Endothelial cell of umbilical vein (primary cell): ENCODE measurements at regions not wholly inside any gene's neighbourhood (a gene's known extent, or its start where the extent isn't known, plus 50 kb on each side); places are given as distances from the start of the nearest gene placed in this dataset.

ENCODE experiments used
- BruUV-seq: library from RNA; stranded (reverse); fragments of 400-500 nt; replicated peaks from 2 replicates; lab custom pipeline; 2021; lab: Mats Ljungman, UMichigan
- CTCF ChIA-PET: fragments of 300-600, 350-600 bp; sonication (Branson Sonifier 250); formaldehyde crosslinking; loops from one replicate; lab custom pipeline; 2021; ENCODE audit warnings: antibody characterized with exemption, inconsistent platforms; lab: Charles Lee
- POLR2A ChIA-PET: fragments of 300-600, 350-600 bp; sonication (Branson Sonifier 250); formaldehyde crosslinking; loops from one replicate; lab custom pipeline; 2021; ENCODE audit warnings: antibody characterized with exemption, inconsistent platforms; lab: Charles Lee
- DNase-seq: peaks from one replicate; pipeline ENCODE4 v3.0.0-alpha.2; 2011; ENCODE audit warnings: low read depth, low spot score
- FAIRE-seq: peaks from 2 replicates; lab custom pipeline; 2011; peaks lifted over from hg19 to GRCh38; lab: Jason Lieb, UNC
- H2AFZ ChIP-seq: 2 replicates; pipeline ENCODE4 v1.6.0; 2012; ENCODE audit warnings: low read depth, low read length, control low read depth, inconsistent platforms
- H3K27ac ChIP-seq: 2 replicates; pipeline ENCODE4 v1.5.1; 2011; ENCODE audit warnings: low read depth, mild to moderate bottlenecking, control low read depth, low read length, moderate library complexity; ENCODE audit not compliant: insufficient read depth
- H3K27me3 ChIP-seq, 2 experiments: 2 replicates each; pipeline versions ENCODE4 v1.6.0 to v1.6.1; 2011; ENCODE audit warnings: low read length in 2 of 2, mixed read lengths in 1 of 2; ENCODE audit not compliant: control insufficient read depth in 2 of 2, insufficient read depth in 2 of 2
- H3K36me3 ChIP-seq, 2 experiments: 2 replicates in 1 of 2; 3 replicates in 1 of 2; pipeline ENCODE4 v1.5.1; 2011; ENCODE audit warnings: low read length in 2 of 2, mild to moderate bottlenecking in 1 of 2, moderate library complexity in 1 of 2; ENCODE audit not compliant: control insufficient read depth in 2 of 2, insufficient read depth in 2 of 2; ENCODE audit errors: extremely low read depth in 1 of 2
- H3K4me1 ChIP-seq: 3 replicates; pipeline ENCODE4 v1.5.1; 2011; ENCODE audit warnings: mild to moderate bottlenecking, low read length; ENCODE audit not compliant: control insufficient read depth, insufficient read depth; ENCODE audit errors: extremely low read depth
- H3K4me2 ChIP-seq: 2 replicates; pipeline ENCODE4 v1.6.1; 2011; ENCODE audit warnings: low read length, control low read depth, mixed read lengths; ENCODE audit not compliant: insufficient read depth
- H3K4me3 ChIP-seq, 3 experiments: fragments of 200-600 bp in 1 of 3; sonication (generic), shearing (Covaris generic) in 1 of 3; replicated peaks in 1 of 3; 2 replicates each; pipeline ENCODE4 v1.5.1; 2011 to 2016; ENCODE audit warnings: control low read depth in 3 of 3, low read length in 3 of 3, mild to moderate bottlenecking in 2 of 3, inconsistent platforms in 1 of 3, low read depth in 1 of 3, moderate library complexity in 1 of 3; ENCODE audit not compliant: insufficient read depth in 1 of 3
- H3K79me2 ChIP-seq: 2 replicates; pipeline ENCODE4 v1.6.0; 2012; ENCODE audit warnings: low read length, inconsistent platforms; ENCODE audit not compliant: control insufficient read depth, insufficient read depth
- H3K9ac ChIP-seq: replicated peaks from 2 replicates; pipeline ENCODE3; 2011; ENCODE audit warnings: low read length, control low read depth; ENCODE audit not compliant: insufficient read depth; ENCODE audit errors: extremely low read depth
- H3K9me1 ChIP-seq: replicated peaks from 3 replicates; pipeline ENCODE4 v1.6.0; 2011; ENCODE audit warnings: mild to moderate bottlenecking, low read length; ENCODE audit not compliant: control insufficient read depth, insufficient read depth; ENCODE audit errors: extremely low read depth
- H3K9me3 ChIP-seq: replicated peaks from 2 replicates; pipeline ENCODE4 v1.5.1; 2012; ENCODE audit warnings: low read length, inconsistent platforms; ENCODE audit not compliant: control insufficient read depth, insufficient read depth
- H4K20me1 ChIP-seq: replicated peaks from 2 replicates; pipeline ENCODE3; 2011; ENCODE audit warnings: mild to moderate bottlenecking, low read length; ENCODE audit not compliant: control insufficient read depth, insufficient read depth; ENCODE audit errors: extremely low read depth
- EZH2 ChIP-seq: IDR thresholded peaks from 2 replicates; pipeline ENCODE4 v1.6.1; 2012; ENCODE audit warnings: borderline replicate concordance, low read depth, mild to moderate bottlenecking, moderate library complexity, low read length, inconsistent platforms; ENCODE audit not compliant: severe bottlenecking
- FOS ChIP-seq: IDR thresholded peaks from 2 replicates; pipeline ENCODE4 v1.6.1; 2011; ENCODE audit warnings: mild to moderate bottlenecking, low read length, moderate library complexity, borderline replicate concordance; ENCODE audit not compliant: insufficient read depth
- GATA2 ChIP-seq: IDR thresholded peaks from 2 replicates; pipeline ENCODE4 v1.7.0; 2011; ENCODE audit warnings: low read depth, mild to moderate bottlenecking, moderate library complexity, mixed read lengths, low read length; ENCODE audit not compliant: insufficient read length, insufficient read depth
- JUN ChIP-seq: IDR thresholded peaks from 2 replicates; pipeline ENCODE4 v1.6.1; 2011; ENCODE audit warnings: borderline replicate concordance, low read depth; ENCODE audit not compliant: insufficient read length, insufficient read depth
- MYC ChIP-seq: IDR thresholded peaks from one replicate; pipeline ENCODE4 v1.6.1; 2011; ENCODE audit warnings: mild to moderate bottlenecking, low read depth, low read length
- POLR2A ChIP-seq: IDR thresholded peaks from 2 replicates; pipeline ENCODE4 v1.6.1; 2012; ENCODE audit warnings: low read depth, mild to moderate bottlenecking, control low read depth, low read length
- POLR2AphosphoS5 ChIP-seq: IDR thresholded peaks from 2 replicates; pipeline ENCODE4 v1.6.1; 2012; ENCODE audit warnings: low read depth, mild to moderate bottlenecking, control low read depth, low read length, moderate library complexity; ENCODE audit not compliant: insufficient read depth
- dilution Hi-C: fragments of 300-500 bp; cut with MboI; formaldehyde crosslinking; loops from one replicate; pipeline ENCODE4 v1.15.0; 2019; ENCODE audit warnings: low sequenced_read_pairs; ENCODE audit not compliant: extremely low pct_ligation_motif_present
- intact Hi-C: fragments of 100-400 bp; cut with micrococcal nuclease; formaldehyde crosslinking; loops from one replicate; pipeline ENCODE4 v1.10.0; 2022
- TF ChIP-seq, protein P1 (sequence below), 2 donors: IDR thresholded peaks; 1 replicate in 1 of 2; 2 replicates in 1 of 2; pipeline ENCODE4 v1.5.1; 2011; ENCODE audit warnings: low read length in 2 of 2, mild to moderate bottlenecking in 2 of 2, moderate library complexity in 2 of 2, control low read depth in 1 of 2, inconsistent platforms in 1 of 2, low read depth in 1 of 2; ENCODE audit not compliant: insufficient read depth in 1 of 2; ENCODE audit errors: extremely low read depth in 1 of 2
- TF ChIP-seq, protein P2 (sequence below): IDR thresholded peaks from 2 replicates; pipeline ENCODE4 v1.6.1; 2011; ENCODE audit not compliant: insufficient read depth, insufficient read length

DNA sequence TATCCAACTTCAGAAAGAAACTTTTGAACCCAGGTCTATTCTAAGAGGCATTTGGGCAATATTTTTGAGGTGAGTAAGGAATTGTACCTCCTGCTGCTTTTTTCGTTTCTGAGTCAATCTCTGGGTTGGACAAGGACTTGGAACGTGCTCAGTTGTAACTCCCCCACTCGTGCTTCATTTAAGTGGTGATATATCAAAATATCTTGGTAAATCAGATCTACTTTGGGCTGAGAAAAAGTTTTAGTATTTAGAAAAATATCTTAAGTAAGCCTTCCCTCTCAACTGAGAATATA lies 728.9 kb downstream of the EFNB2 start:
- dilution Hi-C loops = no loop called here
- FAIRE-seq = no peak
- H3K4me3 ChIP-seq = no peak overlapping the region

GRCh38 chr13:105805892-105806627 lies 729.4 kb downstream of the EFNB2 start:
- H2AFZ ChIP-seq = no peak overlapping the region
- dilution Hi-C loops (no loop called here), intact Hi-C loops (no loop called here)
- no peaks in the 10 kb centered on the region for H3K27me3 ChIP-seq
- no peak overlapping the region for H3K9ac ChIP-seq
- no TSS peak for BruUV-seq
- ChIA-PET CTCF (no interaction called here), POLR2A (no interaction called here)
- no peaks in the 10 kb centered on the region for H3K9me1 ChIP-seq
- H3K4me3 ChIP-seq = no peak overlapping the region
- H3K9me3 ChIP-seq = no peaks in the 10 kb centered on the region
- H4K20me1 ChIP-seq = no peaks in the 10 kb centered on the region
- TF ChIP-seq FOS = no peak
- no peak for TF ChIP-seq POLR2A
- no peak for TF ChIP-seq MYC
- TF ChIP-seq, protein P1, sequence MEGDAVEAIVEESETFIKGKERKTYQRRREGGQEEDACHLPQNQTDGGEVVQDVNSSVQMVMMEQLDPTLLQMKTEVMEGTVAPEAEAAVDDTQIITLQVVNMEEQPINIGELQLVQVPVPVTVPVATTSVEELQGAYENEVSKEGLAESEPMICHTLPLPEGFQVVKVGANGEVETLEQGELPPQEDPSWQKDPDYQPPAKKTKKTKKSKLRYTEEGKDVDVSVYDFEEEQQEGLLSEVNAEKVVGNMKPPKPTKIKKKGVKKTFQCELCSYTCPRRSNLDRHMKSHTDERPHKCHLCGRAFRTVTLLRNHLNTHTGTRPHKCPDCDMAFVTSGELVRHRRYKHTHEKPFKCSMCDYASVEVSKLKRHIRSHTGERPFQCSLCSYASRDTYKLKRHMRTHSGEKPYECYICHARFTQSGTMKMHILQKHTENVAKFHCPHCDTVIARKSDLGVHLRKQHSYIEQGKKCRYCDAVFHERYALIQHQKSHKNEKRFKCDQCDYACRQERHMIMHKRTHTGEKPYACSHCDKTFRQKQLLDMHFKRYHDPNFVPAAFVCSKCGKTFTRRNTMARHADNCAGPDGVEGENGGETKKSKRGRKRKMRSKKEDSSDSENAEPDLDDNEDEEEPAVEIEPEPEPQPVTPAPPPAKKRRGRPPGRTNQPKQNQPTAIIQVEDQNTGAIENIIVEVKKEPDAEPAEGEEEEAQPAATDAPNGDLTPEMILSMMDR (IDR thresholded peaks at IDR 0.05; ENCODE audit: extremely low read depth in 1 of 2, insufficient read depth in 1 of 2, low read depth in 1 of 2, low read length in 2 of 2) = no peak
- no peak for TF ChIP-seq POLR2AphosphoS5
- no peak for TF ChIP-seq EZH2
- TF ChIP-seq JUN = no peak
- TF ChIP-seq, protein P2, sequence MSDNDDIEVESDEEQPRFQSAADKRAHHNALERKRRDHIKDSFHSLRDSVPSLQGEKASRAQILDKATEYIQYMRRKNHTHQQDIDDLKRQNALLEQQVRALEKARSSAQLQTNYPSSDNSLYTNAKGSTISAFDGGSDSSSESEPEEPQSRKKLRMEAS = no peak
- no peak for TF ChIP-seq GATA2
- no peak overlapping the region for H3K4me2 ChIP-seq
- DNase-seq = no peak
- no peaks in the 10 kb centered on the region for H3K4me1 ChIP-seq
- FAIRE-seq = no peak
- no peaks in the 10 kb centered on the region for H3K79me2 ChIP-seq
- no peaks in the 10 kb centered on the region for H3K36me3 ChIP-seq
- no peak overlapping the region for H3K27ac ChIP-seq

More for the DNA sequence above, 728.9 kb downstream of the EFNB2 start:
- no peak overlapping the region for H3K4me2 ChIP-seq
- no peaks in the 10 kb centered on the region for H3K36me3 ChIP-seq
- H3K9ac ChIP-seq = no peak overlapping the region
- H3K9me1 ChIP-seq = no peaks in the 10 kb centered on the region
- H3K27me3 ChIP-seq = no peaks in the 10 kb centered on the region
- ChIA-PET CTCF (no interaction called here), POLR2A (no interaction called here)
- TF ChIP-seq MYC (no peak), GATA2 (no peak)
- TF ChIP-seq, protein P1 (IDR thresholded peaks at IDR 0.05; ENCODE audit: extremely low read depth in 1 of 2, insufficient read depth in 1 of 2, low read depth in 1 of 2, low read length in 2 of 2) = no peak
- no peak overlapping the region for H2AFZ ChIP-seq
- intact Hi-C loops = no loop called here
- H3K9me3 ChIP-seq = no peaks in the 10 kb centered on the region
- no TSS peak for BruUV-seq
- no peaks in the 10 kb centered on the region for H3K79me2 ChIP-seq
- no peaks in the 10 kb centered on the region for H4K20me1 ChIP-seq
- H3K27ac ChIP-seq = no peak overlapping the region
- H3K4me1 ChIP-seq = no peaks in the 10 kb centered on the region
- no peak for DNase-seq
